OCI-LY7 (cell line): ENCODE measurements at regions not wholly inside any gene's neighbourhood (a gene's known extent, or its start where the extent isn't known, plus 50 kb on each side); places are given as distances from the start of the nearest gene placed in this dataset.

ENCODE experiments used
- BruUV-seq: library from RNA; stranded (reverse); fragments of 400-500 nt; replicated peaks from 2 replicates; lab custom pipeline; 2021; lab: Mats Ljungman, UMichigan
- CTCF ChIA-PET: fragments of 300-600 bp; sonication (Branson Sonifier 250); formaldehyde crosslinking; loops from one replicate; lab custom pipeline; 2022; ENCODE audit warnings: antibody characterized with exemption; ENCODE audit not compliant: unreplicated experiment; lab: Charles Lee
- POLR2A ChIA-PET: fragments of 300-600 bp; sonication (Branson Sonifier 250); formaldehyde crosslinking; loops from one replicate; lab custom pipeline; 2022; ENCODE audit warnings: antibody characterized with exemption; lab: Charles Lee
- DNase-seq: peaks from one replicate; pipeline ENCODE4 v3.0.0-alpha.2; 2015; ENCODE audit warnings: low spot score
- H2AFZ ChIP-seq: fragments of 200-600 bp; sonication (generic), shearing (Covaris generic); 2 replicates; pipeline ENCODE4 v1.6.1; 2014; ENCODE audit warnings: mild to moderate bottlenecking, antibody characterized with exemption, low read length, moderate library complexity
- H3K27ac ChIP-seq: fragments of 200-600 bp; sonication (generic); 2 replicates; pipeline ENCODE4 v1.5.1; 2014; ENCODE audit warnings: mixed run types, low read depth, mild to moderate bottlenecking, moderate library complexity, low read length, inconsistent platforms; ENCODE audit not compliant: poor library complexity, severe bottlenecking
- H3K36me3 ChIP-seq: fragments of 200-600 bp; sonication (generic); 2 replicates; pipeline ENCODE4 v1.6.1; 2014; ENCODE audit warnings: mild to moderate bottlenecking, antibody characterized with exemption, low read length, moderate library complexity, mixed read lengths; ENCODE audit not compliant: insufficient read depth
- H3K4me1 ChIP-seq: fragments of 200-600 bp; sonication (generic); 2 replicates; pipeline ENCODE4 v1.5.1; 2014; ENCODE audit warnings: mild to moderate bottlenecking, low read length; ENCODE audit not compliant: insufficient read depth, poor library complexity, severe bottlenecking
- H3K4me2 ChIP-seq: fragments of 200-600 bp; sonication (generic); 2 replicates; pipeline ENCODE4 v1.6.1; 2014; ENCODE audit warnings: mild to moderate bottlenecking, low read length
- H3K4me3 ChIP-seq: fragments of 200-600 bp; sonication (generic); 2 replicates; pipeline ENCODE4 v1.5.1; 2014; ENCODE audit warnings: mild to moderate bottlenecking, low read depth, low read length; ENCODE audit not compliant: poor library complexity, severe bottlenecking
- H3K79me2 ChIP-seq: fragments of 200-600 bp; sonication (generic); 2 replicates; pipeline ENCODE4 v1.6.1; 2016; ENCODE audit warnings: low read depth, mild to moderate bottlenecking, low read length, moderate library complexity, mixed read lengths; ENCODE audit not compliant: insufficient read depth
- H3K9me2 ChIP-seq: fragments of 200-600 bp; sonication (generic); 2 replicates; pipeline ENCODE4 v1.6.1; 2016; ENCODE audit warnings: mild to moderate bottlenecking, low read length, mixed read lengths; ENCODE audit not compliant: insufficient read depth
- H3K9me3 ChIP-seq: fragments of 200-600 bp; sonication (generic); 2 replicates; pipeline ENCODE4 v1.6.1; 2014; ENCODE audit warnings: mild to moderate bottlenecking, mixed run types, low read length, mixed read lengths
- H4K20me1 ChIP-seq: fragments of 200-600 bp; sonication (generic); 2 replicates; pipeline ENCODE4 v1.6.1; 2014; ENCODE audit warnings: mild to moderate bottlenecking, antibody characterized with exemption, low read length, moderate library complexity, mixed read lengths; ENCODE audit not compliant: insufficient read depth
- CTCF ChIP-seq: fragments of 200-600 bp; sonication (generic); conservative IDR thresholded peaks from 2 replicates; pipeline ENCODE4 v1.5.1; 2014; ENCODE audit warnings: mild to moderate bottlenecking, antibody characterized with exemption, low read length, moderate library complexity, mixed read lengths
- EZH2phosphoT487 ChIP-seq: fragments of 200-600 bp; sonication (generic); IDR thresholded peaks from 2 replicates; pipeline ENCODE4 v1.6.1; 2018; ENCODE audit warnings: low read depth, borderline replicate concordance, mild to moderate bottlenecking, mixed run types, antibody characterized with exemption, low read length, moderate library complexity, mixed read lengths
- intact Hi-C: fragments of 100-400 bp; cut with micrococcal nuclease; formaldehyde crosslinking; loops from one replicate; pipeline ENCODE4 v1.10.0; 2022; ENCODE audit not compliant: unreplicated experiment

- no peaks in the 10 kb centered on the region for H3K4me1 ChIP-seq
- no peaks in the 10 kb centered on the region for H4K20me1 ChIP-seq
- H3K4me3 ChIP-seq: no peak overlapping the region
- H3K79me2 ChIP-seq: no peaks in the 10 kb centered on the region
- H3K9me2 ChIP-seq: no peaks in the 10 kb centered on the region
- POLR2A ChIA-PET: no interaction called here
- H3K36me3 ChIP-seq: no peaks in the 10 kb centered on the region
- no peak overlapping the region for H3K27ac ChIP-seq
- no peak for DNase-seq
- BruUV-seq: no TSS peak
- no peak overlapping the region for H2AFZ ChIP-seq
- H3K9me3 ChIP-seq: no peaks in the 10 kb centered on the region
- TF ChIP-seq CTCF (no peak), EZH2phosphoT487 (no peak)
- CTCF ChIA-PET: no interaction called here
- H3K4me2 ChIP-seq: no peak overlapping the region
- intact Hi-C loops: no loop called here
These were observed 54.9 kb upstream of the HS6ST1 start for GRCh38 chr2:128373451-128374000.

- no peak overlapping the region for H2AFZ ChIP-seq
- no peak overlapping the region for H3K27ac ChIP-seq
- no peak for DNase-seq
- intact Hi-C loops: no loop called here
- ChIA-PET CTCF (interaction anchor here (0.6 kb wide), 1 partner anchor 434 kb away, joined by 3 read pairs; no protein-coding TSS in a partner anchor), POLR2A (no interaction called here)
- H3K9me3 ChIP-seq: no peaks in the 10 kb centered on the region
- no peaks in the 10 kb centered on the region for H4K20me1 ChIP-seq
- H3K9me2 ChIP-seq: no peaks in the 10 kb centered on the region
- H3K79me2 ChIP-seq: no peaks in the 10 kb centered on the region
- no peaks in the 10 kb centered on the region for H3K36me3 ChIP-seq
- H3K4me3 ChIP-seq: no peak overlapping the region
- H3K4me1 ChIP-seq: no peaks in the 10 kb centered on the region
- BruUV-seq: no TSS peak
- TF ChIP-seq CTCF: no peak
- TF ChIP-seq EZH2phosphoT487: no peak
- no peak overlapping the region for H3K4me2 ChIP-seq
These were observed 55.5 kb upstream of the HS6ST1 start for GRCh38 chr2:128374001-128374710.
